T47D (cell line): ENCODE measurements at regions not wholly inside any gene's neighbourhood (a gene's known extent, or its start where the extent isn't known, plus 50 kb on each side); places are given as distances from the start of the nearest gene placed in this dataset.

Experiments used
- DNase-seq, 2 experiments: peaks; one replicate each; pipeline versions ENCODE4 v3.0.0 to v3.0.0-alpha.2; 2011 to 2012; ENCODE audit warnings: low read depth in 1 of 2, low spot score in 1 of 2
- JUND ChIP-seq: IDR thresholded peaks from 2 replicates; pipeline ENCODE4 v1.6.1; 2012; ENCODE audit warnings: low read depth
- in situ Hi-C: cut with HindIII; loops from 2 replicates; pipeline ENCODE4 v1.10.0; 2016; ENCODE audit warnings: low sequenced_read_pairs, low pct_unique_long_range_greater_than_20kb

GRCh38 chr5:14064841-14065240 lies 78.3 kb upstream of the TRIO start:
- DNase-seq, result no peak
- TF ChIP-seq JUND, result no peak
- in situ Hi-C loops, result no loop called here

GRCh38 chr5:14063691-14064090 lies 79.5 kb upstream of the TRIO start:
- no peak for DNase-seq
- in situ Hi-C loops, result no loop called here
- TF ChIP-seq JUND, result no peak

- TF ChIP-seq JUND, result no peak
- DNase-seq, result no peak
- in situ Hi-C loops, result no loop called here
Observed at GRCh38 chr5:14063138-14063537, 80.0 kb upstream of the TRIO start.

GRCh38 chr5:14062178-14062577 lies 81.0 kb upstream of the TRIO start:
- in situ Hi-C loops, result no loop called here
- no peak for DNase-seq
- no peak for TF ChIP-seq JUND

GRCh38 chr5:14061106-14061505 lies 82.0 kb upstream of the TRIO start:
- in situ Hi-C loops, result no loop called here
- DNase-seq, result peak in 1 of 2 experiments; percentile 29
- no peak for TF ChIP-seq JUND

GRCh38 chr5:14060218-14060617 lies 82.9 kb upstream of the TRIO start:
- DNase-seq, result no peak
- TF ChIP-seq JUND, result no peak
- in situ Hi-C loops, result no loop called here

- in situ Hi-C loops, result no loop called here
- TF ChIP-seq JUND, result no peak
Observed at GRCh38 chr5:14059810-14060209, 83.3 kb upstream of the TRIO start.

GRCh38 chr5:14057289-14057688 lies 85.9 kb upstream of the TRIO start:
- DNase-seq, result no peak
- no peak for TF ChIP-seq JUND
- in situ Hi-C loops, result no loop called here

More at GRCh38 chr5:14059810-14060209, 83.3 kb upstream of the TRIO start:
- DNase-seq, result no peak

- no peak for DNase-seq
- TF ChIP-seq JUND, result no peak
- in situ Hi-C loops, result no loop called here
Observed at GRCh38 chr5:14056039-14056438, 87.1 kb upstream of the TRIO start.

GRCh38 chr5:14054965-14055963 lies 87.9 kb upstream of the TRIO start:
- in situ Hi-C loops, result no loop called here
- TF ChIP-seq JUND, result no peak
- no peak for DNase-seq

- in situ Hi-C loops, result no loop called here
- TF ChIP-seq JUND, result no peak
Observed at GRCh38 chr5:14054111-14054854, 88.9 kb upstream of the TRIO start.

GRCh38 chr5:14050821-14051220 lies 92.3 kb upstream of the TRIO start:
- no peak for TF ChIP-seq JUND
- DNase-seq, result no peak
- in situ Hi-C loops, result no loop called here

More at GRCh38 chr5:14054111-14054854, 88.9 kb upstream of the TRIO start:
- DNase-seq, result no peak

GRCh38 chr5:14048434-14048833 lies 94.7 kb upstream of the TRIO start:
- TF ChIP-seq JUND, result no peak
- no peak for DNase-seq
- in situ Hi-C loops, result no loop called here
